B cell (primary cell): ENCODE measurements at regions not wholly inside any gene's neighbourhood (a gene's known extent, or its start where the extent isn't known, plus 50 kb on each side); places are given as distances from the start of the nearest gene placed in this dataset.

ENCODE experiments used
- ATAC-seq: fragments of 200-7000 bp; cut with Tn5 transposase; one replicate; pipeline ENCODE4 v1.10.0; 2021; ENCODE audit warnings: low read depth, mild to moderate bottlenecking, moderate number of reproducible peaks, moderate library complexity
- CTCF ChIA-PET: fragments of 350-600 bp; sonication (Branson Sonifier 250); formaldehyde crosslinking; loops from one replicate; lab custom pipeline; 2021; ENCODE audit warnings: antibody characterized with exemption, inconsistent platforms; lab: Charles Lee
- POLR2A ChIA-PET: fragments of 350-600 bp; sonication (Branson Sonifier 250); formaldehyde crosslinking; loops from one replicate; lab custom pipeline; 2021; ENCODE audit warnings: antibody characterized with exemption; lab: Charles Lee
- DNase-seq: peaks from one replicate; pipeline ENCODE4 v3.0.0; 2013
- H2AFZ ChIP-seq: 2 replicates; pipeline ENCODE4 v1.6.1; 2012; ENCODE audit warnings: mild to moderate bottlenecking, low read depth, low read length; ENCODE audit not compliant: insufficient read depth, poor library complexity, severe bottlenecking
- H3K27ac ChIP-seq, 2 donors: 1 replicate in 1 of 2; 2 replicates in 1 of 2; pipeline ENCODE4 v1.5.1; 2012 to 2013; ENCODE audit warnings: low read length in 2 of 2, mild to moderate bottlenecking in 2 of 2, moderate library complexity in 1 of 2
- H3K27me3 ChIP-seq, 4 experiments: fragments of 200-600 bp in 1 of 4; sonication (generic) in 1 of 4; replicated peaks in 1 of 4; 1 replicate in 2 of 4; 2 replicates in 2 of 4; pipeline versions ENCODE4 v1.6.1 to v1.7.0; 2013 to 2016; ENCODE audit warnings: low read length in 3 of 4, mild to moderate bottlenecking in 2 of 4, mixed read lengths in 1 of 4, moderate library complexity in 1 of 4; ENCODE audit not compliant: insufficient read depth in 4 of 4, control insufficient read depth in 3 of 4; ENCODE audit errors: control extremely low read depth in 1 of 4
- H3K36me3 ChIP-seq, 2 experiments: replicated peaks in 1 of 2; 1 replicate in 1 of 2; 2 replicates in 1 of 2; pipeline versions ENCODE4 v1.6.1 to v1.7.1; 2013; ENCODE audit warnings: low read length in 1 of 2; ENCODE audit not compliant: insufficient read depth in 2 of 2, control insufficient read depth in 1 of 2; ENCODE audit errors: control extremely low read depth in 1 of 2, extremely low read depth in 1 of 2
- H3K4me1 ChIP-seq, 2 donors: fragments of 200-600 bp in 1 of 2; sonication (generic) in 1 of 2; 1 replicate in 1 of 2; 2 replicates in 1 of 2; pipeline versions ENCODE4 v1.5.1 to v1.6.1; 2013 to 2017; ENCODE audit warnings: low read length in 2 of 2; ENCODE audit not compliant: control insufficient read depth in 2 of 2, insufficient read depth in 2 of 2
- H3K4me2 ChIP-seq: replicated peaks from 2 replicates; pipeline ENCODE3; 2012; ENCODE audit warnings: mild to moderate bottlenecking, low read depth, low read length; ENCODE audit not compliant: poor library complexity, severe bottlenecking
- H3K4me3 ChIP-seq, 5 experiments: fragments of 200-600 bp in 1 of 5; sonication (generic) in 1 of 5; 1 replicate in 3 of 5; 2 replicates in 2 of 5; pipeline versions ENCODE4 v1.5.1 to v1.7.0; 2011 to 2016; ENCODE audit warnings: low read length in 4 of 5, mild to moderate bottlenecking in 4 of 5, low read depth in 2 of 5, control low read depth in 1 of 5, moderate library complexity in 1 of 5; ENCODE audit not compliant: insufficient read depth in 1 of 5; ENCODE audit errors: control extremely low read depth in 1 of 5, extremely low read depth in 1 of 5
- H3K79me2 ChIP-seq: fragments of 200-600 bp; sonication (generic); one replicate; pipeline ENCODE4 v1.6.0; 2016; ENCODE audit warnings: low read length; ENCODE audit not compliant: control insufficient read depth, insufficient read depth
- H3K9ac ChIP-seq: fragments of 200-600 bp; sonication (generic); 2 replicates; pipeline ENCODE4 v1.6.1; 2017; ENCODE audit warnings: mild to moderate bottlenecking, low read length, moderate library complexity
- H3K9me3 ChIP-seq, 3 donors: one replicate each; pipeline versions ENCODE4 v1.6.1 to v1.7.1; 2013; ENCODE audit warnings: low read length in 2 of 3; ENCODE audit not compliant: control insufficient read depth in 2 of 3, insufficient read depth in 1 of 3; ENCODE audit errors: control extremely low read depth in 1 of 3
- H4K20me1 ChIP-seq: 2 replicates; pipeline ENCODE4 v1.6.0; 2012; ENCODE audit warnings: mild to moderate bottlenecking, low read length; ENCODE audit not compliant: insufficient read depth, control insufficient read depth, poor library complexity, severe bottlenecking
- H3K27ac Mint-ChIP-seq: one replicate; pipeline ENCODE4 v1.8.0; 2021; ENCODE audit warnings: mixed read lengths
- H3K27me3 Mint-ChIP-seq: one replicate; pipeline ENCODE4 v1.8.0; 2021; ENCODE audit warnings: mixed read lengths
- H3K4me1 Mint-ChIP-seq: one replicate; pipeline ENCODE4 v1.8.0; 2021; ENCODE audit warnings: mixed read lengths
- H3K4me3 Mint-ChIP-seq: one replicate; pipeline ENCODE4 v1.8.0; 2021; ENCODE audit warnings: mixed read lengths
- H3K9me3 Mint-ChIP-seq: one replicate; pipeline ENCODE4 v1.8.0; 2022; ENCODE audit warnings: mixed read lengths; ENCODE audit not compliant: insufficient read depth
- EZH2 ChIP-seq: IDR thresholded peaks from 2 replicates; pipeline ENCODE4 v1.6.1; 2012; ENCODE audit warnings: borderline replicate concordance, low read depth, mild to moderate bottlenecking, moderate library complexity, low read length; ENCODE audit not compliant: insufficient read depth, poor library complexity, severe bottlenecking
- WGBS: methylation state at CpG from one replicate; pipeline ENCODE4 v1.1.5; 2013; ENCODE audit warnings: missing lambda C conversion rate; ENCODE audit not compliant: insufficient coverage; 5-methylcytosine and 5-hydroxymethylcytosine counted together
- intact Hi-C: fragments of 100-400 bp; cut with micrococcal nuclease; formaldehyde crosslinking; loops from one replicate; pipeline ENCODE4 v1.10.0; 2022
- TF ChIP-seq, protein P1 (sequence below): fragments of 200-600 bp; IDR thresholded peaks from one replicate; pipeline ENCODE4 v1.8.0; 2022; ENCODE audit warnings: antibody characterized with exemption, mild to moderate bottlenecking

DNA sequence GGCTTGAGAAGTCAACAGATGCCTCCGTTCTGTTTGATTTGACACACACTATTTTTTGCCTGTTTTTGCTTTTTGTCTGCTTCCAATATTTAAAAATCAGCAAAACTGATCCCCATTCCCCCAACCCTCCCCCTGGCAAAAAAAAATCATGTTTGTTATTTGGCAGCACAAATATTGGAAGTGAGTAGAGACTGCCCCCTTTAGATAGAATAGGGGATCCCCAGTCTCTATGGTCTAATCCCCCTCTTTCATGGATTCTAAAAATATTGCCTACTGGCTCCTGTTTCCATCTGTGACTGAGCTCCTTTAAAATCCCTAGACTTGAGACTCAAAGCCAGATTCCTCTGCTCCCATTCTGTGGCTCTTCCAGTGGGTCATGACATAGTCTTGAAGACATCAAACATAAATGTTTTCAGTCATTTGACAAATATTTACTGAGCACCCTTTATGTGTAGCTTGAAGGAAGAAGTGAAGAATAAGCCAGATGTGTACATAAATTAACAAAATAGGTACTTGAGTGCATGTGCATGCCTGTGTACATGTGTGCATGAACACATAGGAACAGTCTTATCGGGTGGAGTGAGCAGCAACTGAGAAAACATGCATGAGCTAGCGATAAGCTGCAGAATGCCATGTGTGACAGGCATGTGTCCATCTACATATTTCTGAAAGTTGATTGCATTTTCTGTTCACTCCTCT is 101.2 kb downstream of the SALL1 start:
- no peaks in the 10 kb centered on the region for H4K20me1 ChIP-seq
- H3K9me3 ChIP-seq: peaks cover 0 to 3% (median 0%) of the 10 kb centered on the region in 3 donors
- POLR2A ChIA-PET: no interaction called here
- H3K9ac ChIP-seq: no peak overlapping the region
- H3K27ac ChIP-seq: no peak overlapping the region
- H3K27me3 Mint-ChIP-seq: no peaks in the 10 kb centered on the region
- H3K9me3 Mint-ChIP-seq: no peaks in the 10 kb centered on the region
- intact Hi-C loops: no loop called here
- no peak overlapping the region for H3K4me2 ChIP-seq
- H3K4me3 Mint-ChIP-seq: no peak overlapping the region
- no peaks in the 10 kb centered on the region for H3K4me1 Mint-ChIP-seq
- no peaks in the 10 kb centered on the region for H3K36me3 ChIP-seq
- no peak for DNase-seq
- no peaks in the 10 kb centered on the region for H3K27me3 ChIP-seq
- H2AFZ ChIP-seq: no peak overlapping the region
- no peaks in the 10 kb centered on the region for H3K4me1 ChIP-seq
- no peak overlapping the region for H3K27ac Mint-ChIP-seq
- no peak for ATAC-seq
- no peak for TF ChIP-seq EZH2
- TF ChIP-seq, protein P1, sequence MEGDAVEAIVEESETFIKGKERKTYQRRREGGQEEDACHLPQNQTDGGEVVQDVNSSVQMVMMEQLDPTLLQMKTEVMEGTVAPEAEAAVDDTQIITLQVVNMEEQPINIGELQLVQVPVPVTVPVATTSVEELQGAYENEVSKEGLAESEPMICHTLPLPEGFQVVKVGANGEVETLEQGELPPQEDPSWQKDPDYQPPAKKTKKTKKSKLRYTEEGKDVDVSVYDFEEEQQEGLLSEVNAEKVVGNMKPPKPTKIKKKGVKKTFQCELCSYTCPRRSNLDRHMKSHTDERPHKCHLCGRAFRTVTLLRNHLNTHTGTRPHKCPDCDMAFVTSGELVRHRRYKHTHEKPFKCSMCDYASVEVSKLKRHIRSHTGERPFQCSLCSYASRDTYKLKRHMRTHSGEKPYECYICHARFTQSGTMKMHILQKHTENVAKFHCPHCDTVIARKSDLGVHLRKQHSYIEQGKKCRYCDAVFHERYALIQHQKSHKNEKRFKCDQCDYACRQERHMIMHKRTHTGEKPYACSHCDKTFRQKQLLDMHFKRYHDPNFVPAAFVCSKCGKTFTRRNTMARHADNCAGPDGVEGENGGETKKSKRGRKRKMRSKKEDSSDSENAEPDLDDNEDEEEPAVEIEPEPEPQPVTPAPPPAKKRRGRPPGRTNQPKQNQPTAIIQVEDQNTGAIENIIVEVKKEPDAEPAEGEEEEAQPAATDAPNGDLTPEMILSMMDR: no peak
- 97% methylated on average over 3 of the region's 3 CpGs for WGBS
- H3K79me2 ChIP-seq: no peaks in the 10 kb centered on the region
- H3K4me3 ChIP-seq: no peak overlapping the region
- CTCF ChIA-PET: no interaction called here

- no peak overlapping the region for H3K4me2 ChIP-seq
- H3K9ac ChIP-seq: no peak overlapping the region
- no peaks in the 10 kb centered on the region for H3K9me3 Mint-ChIP-seq
- 95% methylated on average over 4 of the region's 6 CpGs for WGBS
- no peak overlapping the region for H2AFZ ChIP-seq
- H3K4me1 ChIP-seq: no peaks in the 10 kb centered on the region
- H3K9me3 ChIP-seq: peaks cover 0 to 3% (median 0%) of the 10 kb centered on the region in 3 donors
- H4K20me1 ChIP-seq: no peaks in the 10 kb centered on the region
- TF ChIP-seq, protein P1: no peak
- TF ChIP-seq EZH2: no peak
- no peak overlapping the region for H3K4me3 Mint-ChIP-seq
- no peaks in the 10 kb centered on the region for H3K36me3 ChIP-seq
- H3K4me1 Mint-ChIP-seq: no peaks in the 10 kb centered on the region
- POLR2A ChIA-PET: no interaction called here
- no peak overlapping the region for H3K27ac ChIP-seq
- no peaks in the 10 kb centered on the region for H3K27me3 Mint-ChIP-seq
- H3K79me2 ChIP-seq: no peaks in the 10 kb centered on the region
- intact Hi-C loops: no loop called here
- no peaks in the 10 kb centered on the region for H3K27me3 ChIP-seq
- no peak overlapping the region for H3K27ac Mint-ChIP-seq
- CTCF ChIA-PET: no interaction called here
- ATAC-seq: no peak
- no peak overlapping the region for H3K4me3 ChIP-seq
- no peak for DNase-seq
Observed at GRCh38 chr16:51049276-51049675, 101.8 kb downstream of the SALL1 start.
